ENCODE measurements at regions not wholly inside any gene's neighbourhood (a gene's known extent, or its start where the extent isn't known, plus 50 kb on each side); places are given as distances from the start of the nearest gene placed in this dataset.

- H3K27me3 Mint-ChIP-seq, result no peaks in the 10 kb centered on the region
- H3K4me3 Mint-ChIP-seq (ENCODE audit: low read depth), result no peak overlapping the region
- no peaks in the 10 kb centered on the region for H3K4me1 Mint-ChIP-seq (ENCODE audit: low read depth)
- peaks cover 9% of the 10 kb centered on the region for H3K9me3 Mint-ChIP-seq (ENCODE audit: low read depth)
- DNase-seq (ENCODE audit: low spot score, unreplicated experiment), result no peak
- TF ChIP-seq CTCF (IDR thresholded peaks at IDR 0.05; ENCODE audit: unreplicated experiment), result no peak
- no peak overlapping the region for H3K27ac Mint-ChIP-seq
- peaks cover 2% of the 10 kb centered on the region for H3K36me3 Mint-ChIP-seq (ENCODE audit: insufficient read depth)
Observed at GRCh38 chr3:20546636-20547035, 360.6 kb upstream of the SGO1 start.

- Mint-ChIP-seq H3K27me3 (no peaks in the 10 kb centered on the region), H3K27ac (no peak overlapping the region), H3K9me3 (ENCODE audit: low read depth) (peaks cover 9% of the 10 kb centered on the region), H3K4me1 (ENCODE audit: low read depth) (peaks cover 2% of the 10 kb centered on the region), H3K4me3 (ENCODE audit: low read depth) (no peak overlapping the region), H3K36me3 (ENCODE audit: insufficient read depth) (peaks cover 2% of the 10 kb centered on the region)
- no peak for DNase-seq (ENCODE audit: low spot score, unreplicated experiment)
- TF ChIP-seq CTCF (IDR thresholded peaks at IDR 0.05; ENCODE audit: unreplicated experiment), result no peak
Observed at GRCh38 chr3:20543535-20544226, 357.7 kb upstream of the SGO1 start.

GRCh38 chr3:20540066-20540465 is 354.1 kb upstream of the SGO1 start:
- H3K36me3 Mint-ChIP-seq (ENCODE audit: insufficient read depth), result no peaks in the 10 kb centered on the region
- DNase-seq (ENCODE audit: low spot score, unreplicated experiment), result no peak
- no peak overlapping the region for H3K27ac Mint-ChIP-seq
- no peaks in the 10 kb centered on the region for H3K9me3 Mint-ChIP-seq (ENCODE audit: low read depth)
- peaks cover 2% of the 10 kb centered on the region for H3K4me1 Mint-ChIP-seq (ENCODE audit: low read depth)
- H3K4me3 Mint-ChIP-seq (ENCODE audit: low read depth), result no peak overlapping the region
- no peak for TF ChIP-seq CTCF (IDR thresholded peaks at IDR 0.05; ENCODE audit: unreplicated experiment)
- H3K27me3 Mint-ChIP-seq, result no peaks in the 10 kb centered on the region

- Mint-ChIP-seq H3K27ac (no peak overlapping the region), H3K27me3 (no peaks in the 10 kb centered on the region), H3K4me3 (ENCODE audit: low read depth) (no peak overlapping the region), H3K36me3 (ENCODE audit: insufficient read depth) (no peaks in the 10 kb centered on the region), H3K9me3 (ENCODE audit: low read depth) (no peaks in the 10 kb centered on the region), H3K4me1 (ENCODE audit: low read depth) (peaks cover 2% of the 10 kb centered on the region)
- no peak for DNase-seq (ENCODE audit: low spot score, unreplicated experiment)
- no peak for TF ChIP-seq CTCF (IDR thresholded peaks at IDR 0.05; ENCODE audit: unreplicated experiment)
Observed at GRCh38 chr3:20539666-20540065, 353.7 kb upstream of the SGO1 start.

- Mint-ChIP-seq H3K27me3 (no peaks in the 10 kb centered on the region), H3K27ac (no peak overlapping the region), H3K9me3 (ENCODE audit: low read depth) (no peaks in the 10 kb centered on the region), H3K36me3 (ENCODE audit: insufficient read depth) (no peaks in the 10 kb centered on the region), H3K4me1 (ENCODE audit: low read depth) (peaks cover 2% of the 10 kb centered on the region), H3K4me3 (ENCODE audit: low read depth) (no peak overlapping the region)
- TF ChIP-seq CTCF (IDR thresholded peaks at IDR 0.05; ENCODE audit: unreplicated experiment), result no peak
- no peak for DNase-seq (ENCODE audit: low spot score, unreplicated experiment)
Observed at GRCh38 chr3:20537234-20537633, 351.2 kb upstream of the SGO1 start.

Measured in progenitor cell of endocrine pancreas (in vitro differentiated cells).